ENCODE measurements at regions not wholly inside any gene's neighbourhood (a gene's known extent, or its start where the extent isn't known, plus 50 kb on each side); places are given as distances from the start of the nearest gene placed in this dataset.
"Not testable (repeated sequence)": the region's sequence is repeated elsewhere in the genome, so short reads cannot be mapped to it uniquely, and the experiment has no call there.

DNA sequence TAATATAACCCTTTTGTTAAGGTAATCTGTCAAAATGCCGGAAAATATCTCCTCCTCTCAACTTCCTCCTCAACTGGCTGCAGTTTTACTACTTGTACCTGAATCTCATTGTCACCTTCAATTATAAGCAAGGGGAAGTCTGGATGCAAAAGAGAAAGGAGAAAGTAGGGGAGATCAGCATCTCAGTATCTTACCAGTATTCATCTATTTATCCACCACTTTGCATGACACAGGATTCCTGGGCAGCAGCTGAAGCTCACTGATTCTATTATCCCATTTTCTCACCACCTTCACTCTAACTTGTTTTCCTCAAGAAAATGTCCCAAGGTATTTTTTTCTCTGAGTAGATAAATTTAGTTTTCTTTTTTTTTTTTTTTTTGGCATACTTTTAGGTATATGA lies 440.5 kb upstream of the CBLB start:
- TF ChIP-seq, protein P1, sequence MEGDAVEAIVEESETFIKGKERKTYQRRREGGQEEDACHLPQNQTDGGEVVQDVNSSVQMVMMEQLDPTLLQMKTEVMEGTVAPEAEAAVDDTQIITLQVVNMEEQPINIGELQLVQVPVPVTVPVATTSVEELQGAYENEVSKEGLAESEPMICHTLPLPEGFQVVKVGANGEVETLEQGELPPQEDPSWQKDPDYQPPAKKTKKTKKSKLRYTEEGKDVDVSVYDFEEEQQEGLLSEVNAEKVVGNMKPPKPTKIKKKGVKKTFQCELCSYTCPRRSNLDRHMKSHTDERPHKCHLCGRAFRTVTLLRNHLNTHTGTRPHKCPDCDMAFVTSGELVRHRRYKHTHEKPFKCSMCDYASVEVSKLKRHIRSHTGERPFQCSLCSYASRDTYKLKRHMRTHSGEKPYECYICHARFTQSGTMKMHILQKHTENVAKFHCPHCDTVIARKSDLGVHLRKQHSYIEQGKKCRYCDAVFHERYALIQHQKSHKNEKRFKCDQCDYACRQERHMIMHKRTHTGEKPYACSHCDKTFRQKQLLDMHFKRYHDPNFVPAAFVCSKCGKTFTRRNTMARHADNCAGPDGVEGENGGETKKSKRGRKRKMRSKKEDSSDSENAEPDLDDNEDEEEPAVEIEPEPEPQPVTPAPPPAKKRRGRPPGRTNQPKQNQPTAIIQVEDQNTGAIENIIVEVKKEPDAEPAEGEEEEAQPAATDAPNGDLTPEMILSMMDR (IDR thresholded peaks at IDR 0.05; ENCODE audit: low read depth, low read length) = no peak
- DNase-seq (ENCODE audit: extremely low read depth, low read depth) = no peak

DNA sequence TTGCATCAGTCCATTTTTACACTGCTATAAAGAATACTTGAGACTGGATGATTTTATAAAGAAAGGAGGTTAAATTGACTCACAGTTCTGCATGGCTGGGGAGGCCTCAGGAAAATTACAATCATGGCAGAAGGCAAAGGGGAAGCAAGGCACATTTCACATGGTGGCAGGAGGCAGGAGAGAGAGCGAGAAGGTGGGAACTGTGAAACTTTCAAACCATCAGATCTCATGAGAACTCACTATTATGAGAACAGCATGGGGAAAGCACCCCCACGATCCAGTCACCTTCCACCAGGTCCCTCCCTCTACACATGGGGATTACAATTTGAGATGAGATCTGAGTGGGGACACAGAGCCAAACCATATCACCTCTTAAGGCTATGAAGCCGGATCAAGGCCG lies 441.0 kb upstream of the CBLB start:
- not testable (repeated sequence) for DNase-seq (ENCODE audit: extremely low read depth, low read depth)

DNA sequence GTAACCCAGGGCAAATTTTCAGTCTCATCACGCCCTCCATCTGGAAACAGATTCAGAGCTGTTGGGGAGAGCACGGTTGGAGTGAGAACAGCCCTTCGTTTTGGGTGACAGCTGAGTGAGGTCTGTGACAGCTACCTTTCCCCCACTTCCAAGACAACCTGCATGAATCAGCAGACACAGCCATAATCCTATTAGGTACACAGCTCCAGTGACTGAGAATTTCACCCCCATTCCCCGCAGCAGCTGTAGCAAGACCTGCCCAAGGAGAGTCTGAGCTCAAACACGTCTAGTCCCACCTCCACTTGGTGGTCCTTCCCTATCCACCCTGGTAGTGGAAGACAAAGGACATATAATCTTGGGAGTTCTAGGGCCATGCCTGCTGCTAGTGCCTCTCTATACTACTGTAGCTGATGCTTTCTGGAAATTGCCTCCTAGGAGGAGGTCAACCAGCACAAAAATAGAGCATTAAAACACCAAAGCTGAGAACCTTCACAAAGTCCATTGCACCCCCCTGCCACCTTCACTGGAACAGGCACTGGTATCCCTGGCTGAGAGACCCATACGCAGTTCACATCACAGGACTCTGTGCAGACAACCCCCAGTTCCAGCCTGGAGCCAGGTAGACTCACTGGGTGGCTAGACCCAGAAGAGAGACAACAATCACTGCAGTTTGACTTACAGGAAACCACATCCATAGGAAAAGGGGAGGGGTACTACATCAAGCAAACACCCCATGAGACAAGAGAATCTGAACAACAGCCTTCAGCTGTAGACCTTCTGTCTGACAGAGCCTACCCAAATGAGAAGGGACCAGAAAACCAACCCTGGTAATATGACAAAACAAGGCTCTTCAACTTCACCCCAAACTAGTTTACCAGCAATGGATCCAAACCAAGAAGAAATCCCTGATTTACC lies 448.6 kb upstream of the CBLB start:
- TF ChIP-seq, protein P1 (IDR thresholded peaks at IDR 0.05; ENCODE audit: low read depth, low read length) = no peak
- no peak for DNase-seq (ENCODE audit: extremely low read depth, low read depth)

DNA sequence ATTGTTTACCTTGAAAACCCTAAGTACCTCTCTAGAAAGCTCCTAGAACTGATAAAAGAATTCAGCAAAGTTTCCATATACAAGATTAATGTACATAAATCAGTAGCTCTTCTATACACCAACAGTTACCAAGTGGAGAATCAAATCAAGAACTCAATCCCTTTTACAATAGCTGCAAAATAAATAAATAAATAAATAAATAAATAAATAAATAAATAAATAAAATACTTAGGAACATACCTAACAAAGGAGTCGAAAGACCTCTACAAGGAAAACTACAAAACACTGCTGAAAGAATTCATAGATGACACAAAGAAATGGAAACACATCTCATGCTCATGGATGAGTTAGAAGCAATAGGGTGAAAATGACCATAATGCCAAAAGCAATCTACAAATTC lies 452.6 kb upstream of the CBLB start:
- DNase-seq (ENCODE audit: extremely low read depth, low read depth) = not testable (repeated sequence)

DNA sequence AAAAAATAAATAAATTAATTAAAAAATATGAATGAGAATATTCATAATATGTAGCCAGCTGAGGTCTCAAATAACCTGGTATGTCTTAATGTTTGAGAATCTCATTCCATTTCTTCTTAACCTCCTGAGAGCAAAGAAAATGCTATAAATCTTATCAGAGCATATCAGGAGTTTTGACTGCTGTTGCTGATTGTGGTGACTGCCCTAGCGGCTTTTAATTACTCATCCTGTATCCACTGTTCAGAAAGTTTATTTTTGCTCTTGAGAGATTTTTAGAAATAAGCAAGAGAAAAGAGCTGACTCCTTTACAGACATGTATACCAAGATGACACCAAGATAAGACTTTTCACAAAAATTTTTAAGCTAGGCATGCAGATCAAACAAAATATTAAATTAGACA lies 454.8 kb upstream of the CBLB start:
- TF ChIP-seq, protein P1 (IDR thresholded peaks at IDR 0.05; ENCODE audit: low read depth, low read length) = no peak
- DNase-seq (ENCODE audit: extremely low read depth, low read depth) = no peak

DNA sequence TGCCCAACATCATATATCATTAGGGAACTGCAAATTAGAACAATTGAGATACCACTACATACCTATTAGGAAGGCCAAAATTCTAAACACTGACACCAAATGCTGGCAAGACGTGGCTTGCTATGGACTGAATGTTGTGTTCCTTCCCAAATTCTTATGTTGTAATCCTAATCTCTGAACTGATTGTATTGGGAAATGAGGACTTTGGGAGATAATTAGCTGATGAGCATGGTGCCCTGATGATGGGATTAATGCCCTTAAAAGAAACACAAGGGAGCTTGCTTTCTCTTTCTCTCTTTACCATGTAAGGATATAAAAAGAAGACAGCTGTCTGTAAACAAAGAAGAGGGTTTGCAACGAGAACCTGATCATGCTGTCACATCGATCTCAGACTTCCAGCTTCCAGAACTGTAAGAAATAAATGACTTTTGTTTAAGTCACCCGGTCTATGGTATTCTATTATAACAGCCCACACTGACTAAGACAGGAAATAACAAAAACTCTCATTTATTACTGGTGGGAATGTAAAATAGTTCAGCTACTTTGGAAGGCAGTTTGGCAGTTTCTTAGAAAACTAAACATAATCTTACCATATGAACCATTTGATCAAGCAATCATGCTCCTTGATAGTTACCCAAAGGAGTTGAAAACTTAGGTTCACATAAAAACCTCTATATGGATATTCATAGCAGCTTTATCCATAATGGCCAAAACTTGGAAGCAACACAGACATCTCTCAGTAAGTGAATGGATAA lies 458.3 kb upstream of the CBLB start:
- TF ChIP-seq, protein P1 (IDR thresholded peaks at IDR 0.05; ENCODE audit: low read depth, low read length) = no peak
- no peak for DNase-seq (ENCODE audit: extremely low read depth, low read depth)

DNA sequence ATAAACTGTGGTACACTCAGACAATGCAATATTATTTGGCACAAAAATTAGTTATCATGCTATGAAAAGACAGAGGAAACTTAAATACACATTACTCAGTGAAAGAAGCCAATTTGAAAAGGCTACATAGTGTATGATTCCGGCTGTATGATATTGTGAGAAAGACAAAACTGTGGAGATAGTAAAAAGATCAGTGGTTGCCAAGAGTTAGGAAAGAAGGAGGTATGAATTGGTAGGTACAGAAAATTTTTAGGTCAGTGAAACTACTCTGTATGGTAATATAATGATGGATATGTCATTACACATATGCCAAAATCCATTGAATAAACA lies 458.8 kb upstream of the CBLB start:
- TF ChIP-seq, protein P1 (IDR thresholded peaks at IDR 0.05; ENCODE audit: low read depth, low read length) = no peak
- no peak for DNase-seq (ENCODE audit: extremely low read depth, low read depth)

DNA sequence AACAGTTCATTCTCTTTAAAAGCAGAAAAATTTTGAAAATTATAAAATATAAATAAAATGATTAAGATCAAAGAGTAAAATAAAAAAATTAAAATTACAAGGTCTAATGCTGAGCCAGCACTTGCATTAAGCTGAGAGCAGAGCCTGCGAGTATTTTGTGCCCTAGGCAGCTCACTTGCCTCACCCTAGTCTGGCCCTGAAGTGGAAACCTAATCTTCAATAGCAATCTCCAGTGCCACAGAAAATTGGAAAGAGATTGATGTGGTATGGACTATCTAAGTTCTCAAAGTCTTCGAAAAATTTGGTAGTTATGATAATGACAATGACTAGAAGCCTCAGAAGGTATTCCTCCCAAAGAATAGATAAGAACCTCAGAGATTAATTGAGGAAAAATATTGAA lies 459.4 kb upstream of the CBLB start:
- DNase-seq (ENCODE audit: extremely low read depth, low read depth) = no peak
- TF ChIP-seq, protein P1 (IDR thresholded peaks at IDR 0.05; ENCODE audit: low read depth, low read length) = no peak
